ENCODE measurements at regions not wholly inside any gene's neighbourhood (a gene's known extent, or its start where the extent isn't known, plus 50 kb on each side); places are given as distances from the start of the nearest gene placed in this dataset.
"Not testable (repeated sequence)": the region's sequence is repeated elsewhere in the genome, so short reads cannot be mapped to it uniquely, and the experiment has no call there.

DNA sequence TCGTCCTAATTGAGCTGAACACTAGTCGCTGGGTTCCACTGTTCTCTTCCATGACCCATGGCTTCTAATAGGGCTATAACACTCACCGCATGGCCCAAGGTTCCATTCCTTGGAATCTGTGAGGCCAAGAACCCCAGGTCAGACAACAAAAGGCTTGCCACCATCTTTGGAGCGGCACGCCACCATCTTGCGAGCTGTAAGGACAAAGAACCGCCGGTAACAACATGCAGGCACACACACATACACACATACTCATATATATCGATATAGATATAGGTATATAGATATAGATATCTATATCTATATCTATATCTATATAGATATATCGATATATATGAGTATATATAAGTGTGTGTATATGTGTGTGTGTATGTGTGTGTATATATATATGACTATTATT is 657.7 kb downstream of the PRIM2 start:
- TF ChIP-seq, protein P1, sequence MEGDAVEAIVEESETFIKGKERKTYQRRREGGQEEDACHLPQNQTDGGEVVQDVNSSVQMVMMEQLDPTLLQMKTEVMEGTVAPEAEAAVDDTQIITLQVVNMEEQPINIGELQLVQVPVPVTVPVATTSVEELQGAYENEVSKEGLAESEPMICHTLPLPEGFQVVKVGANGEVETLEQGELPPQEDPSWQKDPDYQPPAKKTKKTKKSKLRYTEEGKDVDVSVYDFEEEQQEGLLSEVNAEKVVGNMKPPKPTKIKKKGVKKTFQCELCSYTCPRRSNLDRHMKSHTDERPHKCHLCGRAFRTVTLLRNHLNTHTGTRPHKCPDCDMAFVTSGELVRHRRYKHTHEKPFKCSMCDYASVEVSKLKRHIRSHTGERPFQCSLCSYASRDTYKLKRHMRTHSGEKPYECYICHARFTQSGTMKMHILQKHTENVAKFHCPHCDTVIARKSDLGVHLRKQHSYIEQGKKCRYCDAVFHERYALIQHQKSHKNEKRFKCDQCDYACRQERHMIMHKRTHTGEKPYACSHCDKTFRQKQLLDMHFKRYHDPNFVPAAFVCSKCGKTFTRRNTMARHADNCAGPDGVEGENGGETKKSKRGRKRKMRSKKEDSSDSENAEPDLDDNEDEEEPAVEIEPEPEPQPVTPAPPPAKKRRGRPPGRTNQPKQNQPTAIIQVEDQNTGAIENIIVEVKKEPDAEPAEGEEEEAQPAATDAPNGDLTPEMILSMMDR (IDR thresholded peaks at IDR 0.05) = not testable (repeated sequence)
- TF ChIP-seq ZFX (IDR thresholded peaks at IDR 0.05; ENCODE audit: borderline replicate concordance) = not testable (repeated sequence)

Data from 22Rv1 (cell line).